NCI-H82 treated with DMSO at 0.1 percent for 48 hours (cell line): ENCODE measurements at regions not wholly inside any gene's neighbourhood (a gene's known extent, or its start where the extent isn't known, plus 50 kb on each side); places are given as distances from the start of the nearest gene placed in this dataset.

ENCODE experiments used
- DNase-seq: peaks from one replicate; lab custom pipeline; 2025; ENCODE audit not compliant: unreplicated experiment; lab: John Stamatoyannopoulos, UW

DNA sequence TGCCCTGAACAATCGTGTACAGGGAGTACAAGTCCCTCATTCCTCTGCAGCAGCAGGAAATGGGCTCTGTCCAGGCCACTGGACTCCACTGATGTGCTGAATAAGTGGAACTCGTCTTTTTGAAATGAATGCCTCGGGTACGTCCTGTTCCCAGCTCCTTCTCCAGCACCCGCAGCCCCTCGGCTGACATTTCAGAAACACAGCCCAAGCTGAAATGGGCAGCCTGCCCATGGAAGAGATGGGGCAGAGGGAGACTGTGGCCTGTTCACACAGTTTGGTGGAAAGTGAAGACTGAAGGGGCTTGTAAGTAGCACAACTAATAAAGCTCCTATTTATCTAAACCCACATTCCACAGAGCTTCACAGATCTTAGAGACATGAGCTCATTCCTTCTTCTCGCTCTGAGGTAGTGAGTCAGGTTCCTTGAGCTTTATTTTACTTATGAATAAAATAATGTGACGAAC, 498.6 kb downstream of the TXNL1 start:
- DNase-seq: no peak

GRCh38 chr18:56139372-56139771, 499.0 kb downstream of the TXNL1 start:
- DNase-seq: no peak

- no peak for DNase-seq
Measured at GRCh38 chr18:56136105-56136504, 502.3 kb downstream of the TXNL1 start.

GRCh38 chr18:56130481-56130880, 507.9 kb downstream of the TXNL1 start:
- no peak for DNase-seq

GRCh38 chr18:56128153-56128791, 510.1 kb downstream of the TXNL1 start:
- no peak for DNase-seq

- no peak for DNase-seq
Measured at GRCh38 chr18:56127322-56128099, 510.9 kb downstream of the TXNL1 start.

DNA sequence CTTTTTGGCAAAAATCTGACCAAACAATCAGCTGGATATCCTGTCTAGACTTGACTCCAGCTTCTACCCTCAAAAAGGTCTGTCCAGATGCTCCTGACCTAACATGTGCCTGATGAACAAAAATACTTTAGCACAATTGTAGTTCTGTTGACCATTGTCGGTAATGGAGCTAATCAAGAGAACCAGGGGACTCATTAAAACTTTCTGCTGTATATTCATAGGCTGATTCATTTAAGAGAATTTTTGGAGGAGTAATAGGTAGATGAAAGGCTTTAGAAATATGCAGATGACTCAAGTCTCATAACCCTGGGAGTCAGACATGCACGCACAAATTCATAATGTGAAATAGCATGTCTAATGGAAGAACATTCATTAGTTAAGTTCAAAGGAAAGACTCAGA, 514.2 kb downstream of the TXNL1 start:
- DNase-seq: no peak

- DNase-seq: no peak
Measured at GRCh38 chr18:56121669-56122068, 516.7 kb downstream of the TXNL1 start.

- no peak for DNase-seq
Measured at GRCh38 chr18:56120782-56121181, 517.6 kb downstream of the TXNL1 start.

DNA sequence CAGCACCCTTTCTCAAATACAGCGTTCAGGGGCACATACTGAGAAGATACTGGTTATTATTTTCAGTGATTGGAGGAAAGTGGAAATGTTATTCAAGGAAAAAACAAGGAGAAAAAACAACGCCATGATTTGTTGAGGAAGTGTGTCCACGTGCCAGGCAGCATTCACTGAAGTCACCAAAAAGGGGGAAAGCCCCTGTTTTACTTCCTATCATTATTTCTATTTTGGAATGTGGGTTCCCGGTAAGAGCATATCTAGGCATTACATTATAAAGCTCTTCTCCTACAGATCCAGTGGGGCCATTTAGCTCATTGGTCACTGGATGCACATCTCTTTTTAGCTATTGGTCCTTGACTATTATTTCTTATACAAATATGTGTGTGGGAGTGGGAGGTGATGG, 518.7 kb downstream of the TXNL1 start:
- no peak for DNase-seq

GRCh38 chr18:56118422-56118821, 520.0 kb downstream of the TXNL1 start:
- no peak for DNase-seq

DNA sequence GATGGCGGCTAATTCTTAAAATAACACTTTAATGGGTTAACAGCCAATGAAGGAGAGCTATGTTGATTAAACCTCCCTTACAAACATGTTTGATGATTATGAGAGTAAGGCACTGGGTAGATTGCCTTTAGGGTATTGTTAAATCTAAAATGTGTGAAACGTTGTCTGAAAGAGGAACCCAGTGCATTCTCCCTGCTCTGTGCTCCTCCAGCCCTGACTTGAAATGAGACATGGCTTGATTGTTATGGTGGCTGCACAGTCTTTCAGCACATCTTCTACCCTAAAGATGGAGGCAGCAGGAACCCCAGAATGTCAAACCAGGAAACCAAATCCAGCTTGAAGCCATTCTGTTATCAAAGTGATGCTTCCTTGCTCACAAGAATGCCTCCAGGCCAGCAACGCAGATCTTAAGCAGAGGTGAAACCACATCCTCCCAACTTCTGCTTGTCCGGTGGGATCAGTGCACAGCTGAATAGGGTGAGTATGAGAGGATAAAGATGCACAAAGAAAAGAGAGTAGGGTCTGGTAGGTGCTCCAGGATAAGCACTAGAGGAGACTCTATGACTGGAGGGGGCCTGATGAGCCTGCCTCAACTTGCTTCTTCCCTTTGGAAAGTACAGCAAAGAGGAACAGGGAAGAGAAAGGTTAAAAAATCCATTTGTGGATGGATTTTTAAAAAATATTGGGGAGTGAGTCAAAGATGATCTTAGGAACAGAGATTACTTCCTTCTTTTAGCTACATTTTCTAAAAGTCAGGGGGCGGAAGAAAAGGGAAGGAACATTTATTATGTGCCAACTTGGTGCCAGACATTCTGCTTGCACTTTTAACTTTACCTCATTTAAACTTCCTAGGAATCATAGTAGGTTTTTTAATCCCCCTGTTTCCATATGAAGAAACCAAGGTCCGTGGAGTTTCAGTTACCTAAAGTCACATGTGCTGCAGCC, 523.0 kb downstream of the TXNL1 start:
- no peak for DNase-seq

DNA sequence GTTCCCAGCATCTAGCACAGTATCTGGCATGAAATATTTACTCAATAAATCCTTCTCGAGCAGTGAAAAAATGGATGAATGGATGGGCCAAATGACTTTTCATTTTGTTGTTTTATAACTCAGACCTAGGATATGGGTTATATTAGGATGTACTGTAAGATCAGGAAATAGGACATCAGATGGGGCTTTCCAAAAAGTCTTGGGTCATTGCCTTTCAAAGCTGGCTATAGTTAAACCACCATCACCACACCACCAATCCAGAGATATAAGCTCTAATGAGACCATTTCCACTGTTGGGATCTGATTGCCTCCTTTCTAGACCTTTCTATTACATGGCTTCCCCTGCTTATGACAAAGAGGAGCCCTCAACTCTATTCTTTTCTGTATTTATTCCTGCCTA, 525.0 kb upstream of the TCF4 start:
- no peak for DNase-seq

DNA sequence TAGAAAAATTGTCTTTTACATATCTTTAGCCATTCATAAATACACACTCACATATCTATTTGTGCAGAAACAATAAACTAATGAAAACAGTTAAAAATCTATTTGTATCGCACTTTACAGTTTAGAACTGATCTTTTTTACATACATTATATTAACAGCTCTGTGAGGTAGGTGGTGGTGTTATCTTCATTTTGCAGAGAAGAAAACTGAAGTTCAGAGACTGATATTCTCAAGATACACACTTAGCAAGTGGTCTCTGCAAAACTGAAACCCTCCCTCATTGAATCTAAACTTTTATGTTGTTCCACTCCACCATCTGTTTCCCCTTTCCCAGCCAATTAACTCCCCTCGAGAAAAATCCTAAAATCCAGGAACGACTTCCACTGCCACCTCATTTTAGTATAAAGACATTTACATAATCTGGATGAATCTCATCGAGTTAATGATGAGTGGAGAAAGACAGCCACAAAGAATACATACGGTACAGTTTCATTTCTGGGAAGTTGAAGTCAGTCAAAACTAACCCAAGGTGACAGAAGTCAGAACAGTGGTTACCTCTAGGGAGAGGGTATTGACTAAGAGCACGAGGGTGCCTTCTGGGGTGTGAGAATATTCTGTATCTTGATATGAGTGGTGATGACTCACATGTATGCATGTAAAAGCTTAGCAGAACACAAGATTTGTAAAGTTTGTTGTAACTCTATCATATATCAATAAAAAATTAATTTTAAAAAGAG, 524.2 kb upstream of the TCF4 start:
- DNase-seq: no peak

GRCh38 chr18:56109757-56110156, 521.8 kb upstream of the TCF4 start:
- no peak for DNase-seq

- DNase-seq: no peak
Measured at GRCh38 chr18:56108478-56109367, 520.7 kb upstream of the TCF4 start.

DNA sequence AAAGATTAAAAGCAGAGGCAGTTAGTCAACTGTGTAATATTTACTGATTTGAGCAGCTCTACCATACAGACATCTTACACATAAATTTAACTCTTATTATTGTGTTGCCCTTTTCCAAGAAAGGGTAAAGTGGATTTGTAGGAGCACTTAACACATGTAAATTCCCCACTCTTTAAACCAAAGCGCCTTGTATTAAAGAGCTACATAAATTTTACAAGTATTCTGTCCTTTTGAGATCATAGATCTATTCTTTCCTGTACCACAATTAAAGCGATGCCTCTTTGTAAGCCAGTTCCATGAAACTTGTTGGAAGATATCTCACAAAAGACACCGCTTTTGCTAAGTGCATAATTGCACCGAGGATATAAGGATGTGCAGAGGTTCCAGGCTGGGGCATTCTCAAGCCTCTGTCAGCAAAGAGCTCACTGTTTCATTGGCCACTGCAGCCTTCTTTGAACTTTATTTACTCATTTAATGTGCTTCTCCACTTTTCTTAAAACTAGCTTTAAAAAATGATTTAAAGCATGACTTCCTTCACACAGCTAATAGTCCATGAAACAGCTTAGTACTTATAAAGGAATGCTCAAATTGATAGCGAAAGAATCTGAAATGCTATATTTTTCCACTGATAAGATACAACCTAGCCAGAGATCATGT, 520.0 kb upstream of the TCF4 start:
- DNase-seq: no peak

- DNase-seq: no peak
Measured at GRCh38 chr18:56100090-56100722, 512.2 kb upstream of the TCF4 start.

GRCh38 chr18:56097621-56098020, 509.6 kb upstream of the TCF4 start:
- no peak for DNase-seq
